Transverse colon (tissue), 4 donors: ENCODE measurements at regions not wholly inside any gene's neighbourhood (a gene's known extent, or its start where the extent isn't known, plus 50 kb on each side); places are given as distances from the start of the nearest gene placed in this dataset.

Source experiments
- CTCF ChIP-seq, 5 experiments: fragments of 200-600 bp in 3 of 5; fragments of 450-650 bp in 2 of 5; sonication (generic) in 3 of 5; IDR thresholded peaks; 1 replicate in 2 of 5; 2 replicates in 3 of 5; pipeline ENCODE4 v1.5.1; 2016 to 2017; ENCODE audit warnings: antibody characterized with exemption in 5 of 5, inconsistent platforms in 3 of 5, mild to moderate bottlenecking in 2 of 5, moderate library complexity in 1 of 5
- EP300 ChIP-seq: sonication (generic); formaldehyde crosslinking; IDR thresholded peaks from one replicate; pipeline ENCODE4 v1.6.1; 2017; ENCODE audit warnings: antibody characterized with exemption, low read depth
- POLR2A ChIP-seq: fragments of 450-650 bp; IDR thresholded peaks from one replicate; pipeline ENCODE4 v1.6.1; 2016; ENCODE audit warnings: antibody characterized with exemption, mild to moderate bottlenecking, moderate library complexity
- POLR2AphosphoS5 ChIP-seq, 3 donors: sonication (generic); formaldehyde crosslinking; IDR thresholded peaks; one replicate each; pipeline ENCODE4 v1.6.1; 2016; ENCODE audit warnings: antibody characterized with exemption in 3 of 3

- TF ChIP-seq CTCF (IDR thresholded peaks at IDR 0.05) (no peak), POLR2A (no peak), EP300 (no peak), POLR2AphosphoS5 (IDR thresholded peaks at IDR 0.05) (no peak)
These were observed 115.2 kb upstream of the RAB18 start for GRCh38 chr10:27388761-27389399.
